GM12873 (cell line): ENCODE measurements at regions not wholly inside any gene's neighbourhood (a gene's known extent, or its start where the extent isn't known, plus 50 kb on each side); places are given as distances from the start of the nearest gene placed in this dataset.

Source experiments
- TF ChIP-seq, protein P1 (sequence below): IDR thresholded peaks from 2 replicates; pipeline ENCODE4 v1.5.1; 2012; ENCODE audit warnings: low read depth, mild to moderate bottlenecking, moderate library complexity, low read length, control low read depth; ENCODE audit not compliant: insufficient read depth; ENCODE audit errors: missing control alignments

DNA sequence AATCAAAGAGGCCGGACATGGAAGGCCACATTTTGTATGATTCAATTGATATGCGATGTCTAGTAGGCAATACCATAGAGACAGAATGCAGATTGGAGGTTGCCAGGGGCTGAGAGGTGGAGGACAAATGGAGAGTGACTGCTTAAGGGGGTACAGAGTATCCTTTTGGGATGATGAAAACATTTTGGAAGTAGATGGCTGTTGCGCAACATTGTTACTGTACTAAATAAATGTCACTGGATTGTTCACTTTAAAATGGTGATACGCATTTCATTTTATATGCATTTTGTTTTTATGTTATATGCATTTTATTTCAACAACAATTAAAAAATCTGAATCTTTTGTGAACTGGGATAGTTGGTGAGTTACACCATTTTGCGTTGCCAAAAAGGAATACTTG is 99.7 kb upstream of the AGBL1 start:
- TF ChIP-seq, protein P1, sequence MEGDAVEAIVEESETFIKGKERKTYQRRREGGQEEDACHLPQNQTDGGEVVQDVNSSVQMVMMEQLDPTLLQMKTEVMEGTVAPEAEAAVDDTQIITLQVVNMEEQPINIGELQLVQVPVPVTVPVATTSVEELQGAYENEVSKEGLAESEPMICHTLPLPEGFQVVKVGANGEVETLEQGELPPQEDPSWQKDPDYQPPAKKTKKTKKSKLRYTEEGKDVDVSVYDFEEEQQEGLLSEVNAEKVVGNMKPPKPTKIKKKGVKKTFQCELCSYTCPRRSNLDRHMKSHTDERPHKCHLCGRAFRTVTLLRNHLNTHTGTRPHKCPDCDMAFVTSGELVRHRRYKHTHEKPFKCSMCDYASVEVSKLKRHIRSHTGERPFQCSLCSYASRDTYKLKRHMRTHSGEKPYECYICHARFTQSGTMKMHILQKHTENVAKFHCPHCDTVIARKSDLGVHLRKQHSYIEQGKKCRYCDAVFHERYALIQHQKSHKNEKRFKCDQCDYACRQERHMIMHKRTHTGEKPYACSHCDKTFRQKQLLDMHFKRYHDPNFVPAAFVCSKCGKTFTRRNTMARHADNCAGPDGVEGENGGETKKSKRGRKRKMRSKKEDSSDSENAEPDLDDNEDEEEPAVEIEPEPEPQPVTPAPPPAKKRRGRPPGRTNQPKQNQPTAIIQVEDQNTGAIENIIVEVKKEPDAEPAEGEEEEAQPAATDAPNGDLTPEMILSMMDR, result no peak

DNA sequence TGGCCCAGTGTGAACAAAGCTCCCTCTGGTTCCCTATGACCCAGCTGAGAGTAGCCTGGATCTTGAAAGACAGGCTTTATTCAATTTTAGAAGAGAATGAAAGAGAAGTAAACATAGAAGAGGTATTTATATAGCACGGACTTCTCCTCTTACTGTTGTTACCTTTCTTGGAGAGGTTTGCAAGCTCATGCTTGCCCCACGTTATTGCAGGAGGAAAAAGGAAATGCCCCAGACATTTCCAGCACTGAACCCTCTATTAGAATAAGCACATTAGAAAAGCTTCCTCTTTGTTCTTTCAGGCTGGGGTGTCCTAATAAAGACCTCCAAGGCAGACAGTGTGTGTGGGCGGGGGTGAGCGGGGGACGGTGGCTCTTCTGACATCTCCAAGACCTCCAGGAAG is 98.7 kb upstream of the AGBL1 start:
- TF ChIP-seq, protein P1, result no peak

DNA sequence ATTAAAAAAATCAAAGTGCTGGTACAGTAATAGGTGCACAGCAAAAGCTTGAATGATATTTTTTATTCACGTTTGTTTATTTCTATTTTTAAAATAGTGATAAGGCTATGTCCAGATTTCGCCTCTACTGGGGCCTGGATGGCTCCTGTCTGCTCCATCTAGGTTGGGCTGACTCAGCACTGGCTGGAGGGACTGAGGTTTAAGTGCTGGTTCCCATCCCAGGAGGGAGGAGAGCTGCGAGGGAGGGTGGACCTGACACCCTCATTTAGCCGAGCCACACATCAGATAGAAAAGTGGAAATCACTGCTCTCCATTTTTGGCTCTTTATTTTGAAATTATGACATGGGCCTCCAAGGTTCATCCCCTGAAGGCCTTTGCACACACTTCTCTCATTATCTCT is 95.4 kb upstream of the AGBL1 start:
- TF ChIP-seq, protein P1, result no peak

DNA sequence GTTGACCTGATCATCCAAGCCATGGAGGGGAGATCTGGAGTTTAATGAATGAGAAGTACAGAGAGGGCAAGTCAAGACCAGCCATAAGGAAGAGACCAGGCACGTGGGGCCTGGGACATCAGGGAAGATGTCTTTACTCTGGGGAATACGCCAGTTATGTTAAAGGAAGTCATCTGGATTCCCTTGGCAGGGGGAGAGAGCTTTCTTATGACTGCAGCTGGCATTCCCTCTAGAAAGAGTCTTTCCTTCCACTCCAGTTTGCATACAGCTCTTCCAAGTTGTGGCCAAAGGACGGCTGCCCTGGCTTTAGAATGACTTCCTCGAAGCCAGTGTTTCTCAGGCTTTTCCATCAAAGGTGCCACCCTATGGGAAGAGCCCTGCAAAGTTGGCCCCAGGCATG is 93.6 kb upstream of the AGBL1 start:
- TF ChIP-seq, protein P1, result no peak

DNA sequence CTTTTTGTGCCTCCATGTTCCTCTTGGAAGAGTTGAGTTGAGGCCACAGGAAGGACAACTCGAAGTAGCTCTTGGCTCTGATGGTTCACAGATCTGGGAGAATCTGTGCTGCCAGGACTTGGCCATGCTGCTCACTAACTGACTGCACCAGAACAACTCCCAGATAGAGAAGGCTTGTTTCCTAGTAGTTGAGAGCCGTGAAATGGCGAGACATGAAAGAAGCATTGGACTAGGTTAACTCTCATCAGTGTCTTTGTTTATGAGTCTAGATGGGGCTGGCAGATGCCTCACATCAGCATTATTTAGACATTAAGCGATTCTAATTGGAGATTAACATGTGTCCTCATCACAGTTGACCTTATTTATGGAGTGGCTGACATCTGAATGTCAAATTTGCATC is 92.9 kb upstream of the AGBL1 start:
- TF ChIP-seq, protein P1, result no peak

DNA sequence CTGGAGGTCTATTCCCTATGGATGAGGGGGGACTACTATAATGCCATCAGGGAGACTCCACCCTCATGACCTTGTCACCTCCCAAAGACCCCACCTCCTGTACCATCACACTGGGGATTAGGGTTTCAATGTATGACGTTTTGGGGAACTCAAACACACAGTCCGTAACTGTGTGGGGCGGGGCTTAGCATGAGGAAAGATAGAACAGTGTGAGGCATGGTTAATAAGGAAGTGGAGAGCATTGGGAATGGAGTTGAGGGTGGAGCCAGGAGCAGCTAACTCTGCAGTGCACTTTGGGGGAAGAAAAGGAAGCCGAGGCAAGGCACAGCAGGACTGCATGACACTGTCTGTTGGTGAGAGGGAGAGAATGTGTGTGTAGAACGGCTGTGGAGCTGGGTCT is 90.9 kb upstream of the AGBL1 start:
- TF ChIP-seq, protein P1, result no peak

DNA sequence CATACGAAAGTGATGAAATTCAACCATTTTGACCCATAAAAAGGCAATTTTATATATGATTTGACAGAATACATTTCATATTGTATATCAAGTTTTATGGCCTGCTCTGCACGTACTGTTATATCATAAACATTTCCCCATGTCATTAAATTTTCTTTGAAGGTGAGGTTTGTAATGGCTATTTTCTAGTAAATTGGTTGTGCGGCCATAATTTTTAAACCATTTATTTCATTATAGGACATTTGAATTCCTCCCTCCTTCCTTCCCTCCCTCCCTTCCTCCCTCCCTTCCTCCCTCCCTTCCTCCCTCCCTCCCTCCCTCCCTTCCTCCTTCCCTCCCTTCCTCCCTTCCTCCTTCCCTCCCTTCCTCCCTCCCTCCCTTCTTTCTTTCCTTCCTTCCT is 87.4 kb upstream of the AGBL1 start:
- TF ChIP-seq, protein P1, result no peak
